ENCODE measurements at regions not wholly inside any gene's neighbourhood (a gene's known extent, or its start where the extent isn't known, plus 50 kb on each side); places are given as distances from the start of the nearest gene placed in this dataset.

- no peaks in the 10 kb centered on the region for H3K36me3 ChIP-seq
- no peak overlapping the region for H3K27ac ChIP-seq
- TF ChIP-seq, protein P1, sequence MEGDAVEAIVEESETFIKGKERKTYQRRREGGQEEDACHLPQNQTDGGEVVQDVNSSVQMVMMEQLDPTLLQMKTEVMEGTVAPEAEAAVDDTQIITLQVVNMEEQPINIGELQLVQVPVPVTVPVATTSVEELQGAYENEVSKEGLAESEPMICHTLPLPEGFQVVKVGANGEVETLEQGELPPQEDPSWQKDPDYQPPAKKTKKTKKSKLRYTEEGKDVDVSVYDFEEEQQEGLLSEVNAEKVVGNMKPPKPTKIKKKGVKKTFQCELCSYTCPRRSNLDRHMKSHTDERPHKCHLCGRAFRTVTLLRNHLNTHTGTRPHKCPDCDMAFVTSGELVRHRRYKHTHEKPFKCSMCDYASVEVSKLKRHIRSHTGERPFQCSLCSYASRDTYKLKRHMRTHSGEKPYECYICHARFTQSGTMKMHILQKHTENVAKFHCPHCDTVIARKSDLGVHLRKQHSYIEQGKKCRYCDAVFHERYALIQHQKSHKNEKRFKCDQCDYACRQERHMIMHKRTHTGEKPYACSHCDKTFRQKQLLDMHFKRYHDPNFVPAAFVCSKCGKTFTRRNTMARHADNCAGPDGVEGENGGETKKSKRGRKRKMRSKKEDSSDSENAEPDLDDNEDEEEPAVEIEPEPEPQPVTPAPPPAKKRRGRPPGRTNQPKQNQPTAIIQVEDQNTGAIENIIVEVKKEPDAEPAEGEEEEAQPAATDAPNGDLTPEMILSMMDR (IDR thresholded peaks at IDR 0.05) = no peak
- no peak overlapping the region for H3K4me3 ChIP-seq
- H3K4me1 ChIP-seq (ENCODE audit: control insufficient read depth in 1 of 2, low read depth in 2 of 2) = no peaks in the 10 kb centered on the region
- no peak for ATAC-seq (ENCODE audit: insufficient number of reproducible peaks, low FRiP score, low read depth)
- DNase-seq (ENCODE audit: low spot score) = no peak
- H3K27me3 ChIP-seq (replicated peaks; ENCODE audit: insufficient read depth) = no peaks in the 10 kb centered on the region
- H3K9me3 ChIP-seq = no peaks in the 10 kb centered on the region
Observed at GRCh38 chr2:4300616-4301015, 597.2 kb downstream of the DCDC2C start.

DNA sequence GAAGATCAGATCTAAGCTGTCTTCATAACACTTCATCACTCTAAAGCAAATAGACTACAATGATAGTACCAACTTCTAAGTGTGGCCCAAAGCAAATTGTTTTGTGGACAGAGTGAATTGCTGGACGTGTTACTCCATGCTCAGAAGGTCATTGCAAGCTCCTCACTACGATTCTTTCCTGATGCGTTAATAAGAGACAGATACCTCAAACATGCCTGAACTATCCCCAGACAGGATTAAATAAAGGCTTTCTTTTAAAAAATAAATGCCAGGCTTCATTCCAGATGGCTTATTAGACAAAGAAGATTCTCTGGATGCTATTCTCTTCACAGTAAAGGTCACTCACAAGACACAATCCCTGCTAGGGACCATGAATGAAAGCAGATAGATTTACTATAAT lies 621.2 kb downstream of the DCDC2C start:
- H3K36me3 ChIP-seq = no peaks in the 10 kb centered on the region
- DNase-seq (ENCODE audit: low spot score) (no peak), ATAC-seq (ENCODE audit: insufficient number of reproducible peaks, low FRiP score, low read depth) (no peak)
- H3K9me3 ChIP-seq = no peaks in the 10 kb centered on the region
- H3K4me3 ChIP-seq = no peak overlapping the region
- no peak overlapping the region for H3K27ac ChIP-seq
- no peaks in the 10 kb centered on the region for H3K27me3 ChIP-seq (replicated peaks; ENCODE audit: insufficient read depth)
- TF ChIP-seq, protein P1 (IDR thresholded peaks at IDR 0.05) = no peak
- H3K4me1 ChIP-seq (ENCODE audit: control insufficient read depth in 1 of 2, low read depth in 2 of 2) = no peaks in the 10 kb centered on the region

GRCh38 chr2:4336864-4337263 lies 633.5 kb downstream of the DCDC2C start:
- Histone ChIP-seq H3K4me1 (ENCODE audit: control insufficient read depth in 1 of 2, low read depth in 2 of 2) (no peaks in the 10 kb centered on the region), H3K4me3 (no peak overlapping the region), H3K36me3 (no peaks in the 10 kb centered on the region), H3K9me3 (no peaks in the 10 kb centered on the region), H3K27ac (no peak overlapping the region), H3K27me3 (replicated peaks; ENCODE audit: insufficient read depth) (no peaks in the 10 kb centered on the region)
- DNase-seq (ENCODE audit: low spot score) (no peak), ATAC-seq (ENCODE audit: insufficient number of reproducible peaks, low FRiP score, low read depth) (no peak)
- TF ChIP-seq, protein P1 (IDR thresholded peaks at IDR 0.05) = no peak

GRCh38 chr2:4338345-4338744 lies 635.0 kb downstream of the DCDC2C start:
- no peak for DNase-seq (ENCODE audit: low spot score)
- TF ChIP-seq, protein P1 (IDR thresholded peaks at IDR 0.05) = no peak
- H3K4me1 ChIP-seq (ENCODE audit: control insufficient read depth in 1 of 2, low read depth in 2 of 2) = no peaks in the 10 kb centered on the region

GRCh38 chr2:4340536-4340935 lies 637.2 kb downstream of the DCDC2C start:
- H3K4me1 ChIP-seq (ENCODE audit: control insufficient read depth in 1 of 2, low read depth in 2 of 2) = no peaks in the 10 kb centered on the region
- ATAC-seq (ENCODE audit: insufficient number of reproducible peaks, low FRiP score, low read depth) (no peak), DNase-seq (ENCODE audit: low spot score) (no peak)
- H3K27me3 ChIP-seq (replicated peaks; ENCODE audit: insufficient read depth) = no peaks in the 10 kb centered on the region
- H3K9me3 ChIP-seq = no peaks in the 10 kb centered on the region
- H3K4me3 ChIP-seq = no peak overlapping the region
- no peaks in the 10 kb centered on the region for H3K36me3 ChIP-seq
- TF ChIP-seq, protein P1 (IDR thresholded peaks at IDR 0.05) = no peak
- H3K27ac ChIP-seq = no peak overlapping the region

More at GRCh38 chr2:4338345-4338744, 635.0 kb downstream of the DCDC2C start:
- no peaks in the 10 kb centered on the region for H3K36me3 ChIP-seq
- H3K27me3 ChIP-seq (replicated peaks; ENCODE audit: insufficient read depth) = no peaks in the 10 kb centered on the region
- H3K9me3 ChIP-seq = no peaks in the 10 kb centered on the region
- ATAC-seq (ENCODE audit: insufficient number of reproducible peaks, low FRiP score, low read depth) = no peak
- no peak overlapping the region for H3K4me3 ChIP-seq
- H3K27ac ChIP-seq = no peak overlapping the region

Measured in thoracic aorta (tissue), 2 donors.